HG03135 (cell line): ENCODE measurements at regions not wholly inside any gene's neighbourhood (a gene's known extent, or its start where the extent isn't known, plus 50 kb on each side); places are given as distances from the start of the nearest gene placed in this dataset.
"Not testable (repeated sequence)": the region's sequence is repeated elsewhere in the genome, so short reads cannot be mapped to it uniquely, and the experiment has no call there.

Experiments used
- ATAC-seq: cut with Tn5 transposase; IDR thresholded peaks from one replicate; pipeline ENCODE4 v1.9.1; 2021; ENCODE audit warnings: mild to moderate bottlenecking, moderate library complexity; ENCODE audit not compliant: unreplicated experiment

DNA sequence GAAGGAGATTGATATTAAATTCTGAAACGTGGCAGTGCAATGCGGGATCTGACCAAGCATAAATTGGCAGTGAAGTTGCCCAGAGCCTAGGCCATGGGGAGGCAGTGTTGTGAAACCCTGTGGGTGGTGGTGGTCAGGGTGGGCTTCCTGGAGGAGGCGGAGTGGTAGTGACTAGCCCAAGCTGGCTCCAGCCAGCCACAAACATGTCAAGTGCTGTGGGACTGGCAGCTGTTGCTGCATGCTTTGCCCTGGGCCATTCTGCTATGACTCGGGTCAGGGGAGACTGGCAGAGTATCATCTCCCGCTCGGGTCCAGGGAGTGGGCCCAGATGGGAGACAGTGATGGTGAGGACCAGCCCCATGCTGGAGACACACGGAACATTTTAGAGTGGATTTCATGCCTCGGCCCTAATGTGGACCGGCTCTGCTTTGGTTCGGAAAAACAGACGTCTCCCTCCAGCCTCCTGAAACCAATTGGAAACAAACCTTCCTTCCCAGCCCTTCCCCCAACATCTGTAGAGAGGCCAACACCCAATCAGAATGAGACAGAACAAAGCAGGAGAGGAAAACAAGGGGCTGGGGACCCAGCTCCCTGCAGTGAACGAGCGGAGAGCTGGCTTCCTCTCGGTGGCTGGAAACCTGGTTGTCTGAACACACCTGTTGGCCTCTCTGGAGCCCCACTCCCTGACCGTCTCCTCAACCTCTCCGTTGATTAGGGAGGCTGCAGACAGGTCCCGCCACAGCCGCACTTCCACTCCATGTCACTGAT lies 58.2 kb downstream of the TMEM270 start:
- ATAC-seq, result no peak

DNA sequence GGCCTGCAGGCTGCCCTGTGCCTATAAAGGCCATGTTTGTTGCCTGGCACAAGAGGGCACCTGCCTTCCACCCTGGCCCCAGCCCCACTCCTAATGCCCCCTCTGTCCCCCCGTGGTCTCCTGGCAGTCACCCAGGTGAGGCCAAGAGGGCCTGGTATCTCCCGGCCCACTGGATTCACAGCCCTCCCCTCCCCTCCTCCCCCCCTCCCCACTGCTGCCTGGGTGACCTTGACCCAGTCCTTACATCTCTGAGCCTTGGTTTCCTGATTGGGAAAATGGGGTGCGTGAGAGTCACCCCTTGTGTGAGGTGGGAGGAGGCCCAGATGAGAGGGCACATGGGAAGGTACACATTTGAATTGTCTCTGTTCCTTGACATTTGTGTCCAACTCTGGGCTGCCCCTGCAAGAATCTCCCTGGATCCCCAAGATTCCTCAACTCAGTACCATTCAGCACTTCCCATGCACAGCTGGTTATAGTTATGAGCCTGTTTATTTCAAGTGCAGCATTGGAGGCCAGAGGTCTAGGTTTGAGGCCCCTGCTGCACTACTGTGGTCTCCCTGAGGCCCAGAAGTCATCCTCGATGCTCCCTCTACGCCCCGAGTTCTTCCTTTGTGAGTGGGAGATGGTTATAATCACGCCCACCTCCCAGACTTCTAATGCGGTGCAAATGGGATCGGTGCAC lies 58.9 kb downstream of the TMEM270 start:
- ATAC-seq, result no peak

- ATAC-seq, result no peak
These were observed 59.6 kb downstream of the TMEM270 start for GRCh38 chr7:73920406-73921134.

- ATAC-seq, result no peak
These were observed 60.9 kb downstream of the TMEM270 start for GRCh38 chr7:73921623-73922528.

- not testable (repeated sequence) for ATAC-seq
These were observed 67.7 kb downstream of the TMEM270 start for GRCh38 chr7:73928644-73929043.

- no peak for ATAC-seq
These were observed 70.5 kb downstream of the TMEM270 start for GRCh38 chr7:73931502-73931901.

DNA sequence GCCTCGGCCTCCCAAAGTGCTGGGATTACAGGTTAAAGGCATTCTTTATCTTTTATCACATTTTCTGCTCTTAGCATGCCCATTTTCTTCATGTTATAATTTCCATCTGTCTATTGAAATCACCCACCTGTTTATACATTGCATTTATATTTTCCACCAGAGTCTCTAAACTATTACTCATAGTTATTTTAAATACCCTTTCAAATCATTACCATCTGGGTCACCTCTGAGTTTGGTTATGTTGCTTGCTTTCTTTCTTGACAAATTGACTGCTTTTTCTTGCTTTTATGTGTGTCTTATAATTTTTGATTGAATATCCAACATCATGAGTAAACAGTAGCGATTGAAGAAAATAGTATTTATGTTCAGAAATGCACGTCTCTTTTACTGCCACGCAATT lies 71.4 kb downstream of the TMEM270 start:
- ATAC-seq, result no peak

DNA sequence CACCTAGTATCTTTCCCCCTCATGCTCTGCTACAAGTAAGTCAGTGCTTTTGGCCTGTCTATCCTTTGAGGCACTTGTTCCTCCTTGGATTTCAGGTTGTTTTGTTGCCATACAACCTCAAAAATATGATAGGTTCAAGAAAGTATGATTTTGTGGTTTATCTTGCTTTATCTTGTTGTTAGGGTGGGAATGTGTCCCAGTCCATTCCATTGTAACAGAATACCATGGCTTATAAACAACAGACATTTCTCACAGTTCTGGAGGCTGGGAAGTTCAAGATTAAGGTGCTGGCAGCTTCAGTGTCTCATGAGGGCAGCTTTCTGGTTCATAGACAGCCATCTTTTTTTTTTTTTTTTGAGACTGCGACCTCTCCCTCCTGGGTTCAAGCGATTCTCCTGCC lies 72.1 kb downstream of the TMEM270 start:
- ATAC-seq, result no peak

DNA sequence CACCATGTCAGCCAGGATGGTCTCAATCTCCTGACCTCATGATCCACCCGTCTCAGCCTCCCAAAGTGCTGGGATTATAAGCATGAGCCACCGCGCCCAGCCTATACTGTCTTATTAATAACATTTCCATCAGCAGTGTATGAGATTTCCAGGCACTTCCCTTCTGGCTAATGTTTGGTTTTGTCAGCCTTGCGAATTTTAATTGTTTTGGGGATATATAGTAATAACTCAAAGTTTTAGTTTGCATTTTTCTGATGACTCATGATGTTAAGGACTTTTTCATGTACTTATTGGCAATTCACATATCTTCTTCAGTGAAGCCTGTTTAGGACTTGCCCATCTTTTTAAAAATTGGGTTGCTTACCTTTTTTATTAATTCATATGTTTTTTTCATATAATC lies 76.0 kb downstream of the TMEM270 start:
- ATAC-seq, result no peak

GRCh38 chr7:73937650-73938049 lies 76.7 kb downstream of the TMEM270 start:
- ATAC-seq, result not testable (repeated sequence)

DNA sequence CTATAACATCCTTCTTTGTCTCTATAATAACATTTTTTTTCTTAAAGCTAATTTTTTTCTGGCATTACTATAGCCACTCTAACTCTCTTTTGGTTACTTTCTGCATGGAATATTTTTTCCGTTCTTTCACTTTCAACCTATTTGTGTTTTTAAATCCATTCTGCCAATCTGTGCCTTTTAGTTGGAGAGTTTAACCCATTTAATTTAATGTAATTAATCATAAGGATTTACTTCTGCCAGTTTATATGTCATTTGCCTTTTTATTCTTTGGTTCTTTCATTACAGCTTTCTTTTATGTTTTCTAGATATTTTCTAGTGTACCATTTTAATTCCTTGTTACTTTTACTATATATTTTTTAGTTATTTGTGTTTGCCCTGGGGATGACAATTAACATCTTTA lies 78.6 kb downstream of the TMEM270 start:
- ATAC-seq, result no peak

GRCh38 chr7:73940701-73941238 lies 79.8 kb downstream of the TMEM270 start:
- no peak for ATAC-seq

DNA sequence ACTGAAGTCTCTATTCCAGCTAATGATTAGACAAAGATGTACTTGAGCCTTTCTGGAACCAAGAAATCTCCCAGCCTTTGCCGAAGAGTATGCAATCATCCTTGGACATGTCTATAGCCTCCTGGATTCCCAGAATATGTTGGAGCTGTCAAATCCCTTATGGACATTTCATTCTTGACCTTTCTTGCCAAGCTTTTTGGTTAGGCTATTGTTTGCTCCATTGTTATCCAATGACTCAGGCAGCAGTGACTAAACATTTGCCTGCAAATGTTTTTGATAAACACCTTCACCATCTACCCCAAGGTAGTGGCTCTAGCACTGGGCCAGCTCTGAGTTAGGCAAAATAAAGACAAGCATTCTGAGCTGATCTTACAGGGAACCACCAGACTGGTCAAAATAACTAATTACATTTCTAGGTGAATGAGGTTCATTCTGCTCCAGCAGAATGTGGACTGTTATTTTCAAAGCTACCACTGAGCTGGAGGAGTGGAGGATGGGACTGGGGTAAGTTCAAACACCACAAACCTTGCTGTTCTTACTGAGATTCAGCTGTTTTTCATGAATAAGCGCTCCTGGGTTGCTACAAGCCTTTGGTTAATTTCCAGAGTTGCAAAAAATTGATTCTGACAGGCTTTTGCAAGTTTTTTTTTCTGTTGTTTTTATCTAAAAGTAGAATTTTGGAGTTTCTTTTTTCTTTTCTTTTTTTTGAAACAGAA lies 81.0 kb downstream of the TMEM270 start:
- ATAC-seq, result no peak

DNA sequence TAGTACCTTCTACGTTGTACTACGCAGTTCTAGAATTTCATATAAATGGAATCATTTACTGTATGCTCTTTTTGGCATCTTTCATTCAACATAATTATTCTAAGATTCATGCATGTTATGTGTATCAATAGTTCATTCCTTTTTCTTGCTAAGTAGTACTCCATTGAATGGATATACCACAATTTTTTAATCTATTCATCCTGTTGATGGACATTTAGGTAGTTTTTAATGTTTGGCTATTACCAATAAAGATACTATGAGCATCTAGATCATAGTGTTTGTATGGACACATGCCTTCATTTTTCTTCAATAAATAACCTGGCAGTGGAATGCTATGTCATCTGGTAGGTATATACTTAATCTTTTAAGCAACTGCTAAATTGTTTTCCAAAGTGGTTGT lies 83.0 kb upstream of the ELN start:
- ATAC-seq, result no peak

GRCh38 chr7:73948287-73948686 lies 79.7 kb upstream of the ELN start:
- ATAC-seq, result no peak

GRCh38 chr7:73952266-73952665 lies 75.7 kb upstream of the ELN start:
- ATAC-seq, result no peak

- ATAC-seq, result no peak
These were observed 73.8 kb upstream of the ELN start for GRCh38 chr7:73954181-73954580.

DNA sequence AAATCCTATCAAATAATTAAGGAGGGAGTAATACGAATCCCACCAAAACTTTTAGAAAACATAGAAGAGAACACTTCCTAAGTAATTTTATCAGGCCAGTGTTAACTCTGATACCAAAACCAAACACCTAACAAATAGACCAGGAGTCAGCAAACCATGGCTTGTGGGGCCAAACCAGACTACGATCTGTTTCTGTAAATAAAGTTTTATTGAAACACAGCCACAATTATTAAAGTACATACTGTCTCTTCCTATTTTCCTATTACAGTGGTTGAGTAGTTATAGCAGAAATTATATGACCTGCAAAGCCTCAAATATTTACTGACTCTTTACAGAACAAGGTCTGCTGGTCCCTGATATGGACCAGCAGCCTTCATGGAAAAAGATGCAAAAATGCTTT lies 73.1 kb upstream of the ELN start:
- ATAC-seq, result no peak

DNA sequence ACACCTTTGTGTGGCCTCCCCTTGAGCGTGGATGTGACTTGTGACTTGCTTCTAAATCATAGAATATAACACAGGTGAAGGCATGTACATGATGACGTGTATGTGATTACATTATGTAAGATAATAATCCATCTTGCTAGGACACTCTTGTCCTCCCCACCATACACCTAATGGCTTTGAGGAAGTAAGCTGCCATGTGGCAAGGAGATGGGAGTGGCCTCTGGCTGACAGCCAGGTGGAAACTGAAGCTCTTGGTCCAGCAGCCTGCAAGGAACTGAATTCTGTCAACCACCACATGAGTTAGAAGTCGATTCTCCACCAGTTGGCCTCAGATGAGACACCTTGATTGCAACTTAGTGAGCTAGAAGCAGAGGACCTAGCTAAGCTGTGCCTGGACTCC lies 67.4 kb upstream of the ELN start:
- ATAC-seq, result no peak

DNA sequence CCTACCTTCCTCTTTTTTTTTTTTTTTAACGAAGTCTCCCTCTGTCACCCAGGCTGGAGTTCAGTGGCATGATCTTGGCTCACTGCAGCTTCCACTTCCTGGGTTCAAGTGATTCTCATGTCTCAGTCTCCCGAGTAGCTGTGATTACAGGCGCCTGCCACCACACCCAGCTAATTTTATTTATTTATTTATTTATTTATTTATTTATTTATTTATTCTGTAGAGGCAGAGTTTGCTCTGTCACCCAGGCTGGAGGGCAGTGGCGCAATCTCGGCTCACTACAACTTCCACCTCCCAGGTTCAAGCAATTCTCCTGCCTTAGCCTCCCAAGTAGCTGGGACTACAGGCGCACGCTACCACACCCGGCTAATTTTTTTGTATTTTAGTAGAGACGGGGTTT lies 66.0 kb upstream of the ELN start:
- ATAC-seq, result not testable (repeated sequence)
